HepG2 (cell line): ENCODE measurements at regions not wholly inside any gene's neighbourhood (a gene's known extent, or its start where the extent isn't known, plus 50 kb on each side); places are given as distances from the start of the nearest gene placed in this dataset.

ENCODE experiments used
- ATAC-seq: fragments of 200-7000 bp; cut with Tn5 transposase; 3 replicates; pipeline ENCODE4 v1.9.1; 2020; ENCODE audit warnings: mild to moderate bottlenecking, moderate library complexity
- BruUV-seq: library from RNA; stranded (reverse); fragments of 400-500 nt; replicated peaks from 2 replicates; lab custom pipeline; 2021; lab: Mats Ljungman, UMichigan
- CTCF ChIA-PET: fragments of 300-600 bp; formaldehyde crosslinking; extraction: SDS; loops from one replicate; lab custom pipeline; 2021; ENCODE audit warnings: low total read pairs, inconsistent platforms, low intra/inter-chr PET ratio; lab: Yijun Ruan, JAX
- POLR2A ChIA-PET: fragments of 350-600 bp; sonication (Branson Sonifier 250); formaldehyde crosslinking; loops from one replicate; lab custom pipeline; 2020; ENCODE audit warnings: antibody characterized with exemption, inconsistent platforms; lab: Yijun Ruan, JAX
- DNase-seq: peaks from one replicate; pipeline ENCODE4 v3.0.0-alpha.2; 2015; ENCODE audit warnings: low spot score
- FAIRE-seq: peaks from 3 replicates; lab custom pipeline; 2011; peaks lifted over from hg19 to GRCh38; lab: Jason Lieb, UNC
- H2AFZ ChIP-seq: one replicate; pipeline ENCODE4 v1.6.1; 2011; ENCODE audit warnings: low read length, inconsistent platforms
- H3K27ac ChIP-seq: fragments of 300-600 bp; 3 replicates; pipeline ENCODE4 v1.8.0; 2011; ENCODE audit warnings: mixed run types, mild to moderate bottlenecking, mixed read lengths, low read length, inconsistent platforms; ENCODE audit not compliant: insufficient read depth; ENCODE audit errors: extremely low read length
- H3K27me3 ChIP-seq, 2 experiments: fragments of 200-600 bp in 1 of 2; 2 replicates in 1 of 2; 3 replicates in 1 of 2; pipeline versions ENCODE4 v1.6.0 to v1.8.0; 2011; ENCODE audit warnings: low read length in 2 of 2, mild to moderate bottlenecking in 2 of 2, moderate library complexity in 2 of 2, inconsistent platforms in 1 of 2; ENCODE audit not compliant: insufficient read depth in 2 of 2, control insufficient read depth in 1 of 2
- H3K36me3 ChIP-seq, 2 experiments: fragments of 200-600 bp in 1 of 2; replicated peaks in 1 of 2; 2 replicates in 1 of 2; 3 replicates in 1 of 2; pipeline versions ENCODE4 v1.5.1 to v1.8.0; 2011; ENCODE audit warnings: low read length in 2 of 2, inconsistent platforms in 1 of 2; ENCODE audit not compliant: insufficient read depth in 2 of 2, control insufficient read depth in 1 of 2
- H3K4me1 ChIP-seq: 2 replicates; pipeline ENCODE4 v1.5.1; 2012; ENCODE audit warnings: low read length, inconsistent platforms; ENCODE audit not compliant: insufficient read depth
- H3K4me2 ChIP-seq: 2 replicates; pipeline ENCODE4 v1.6.0; 2011; ENCODE audit warnings: low read depth, low read length, inconsistent platforms
- H3K4me3 ChIP-seq, 3 experiments: fragments of 200-600 bp in 1 of 3; sonication (generic), shearing (Covaris generic) in 1 of 3; replicated peaks in 1 of 3; 2 replicates each; pipeline ENCODE4 v1.5.1; 2011 to 2016; ENCODE audit warnings: low read length in 3 of 3, inconsistent platforms in 2 of 3, low read depth in 2 of 3, mild to moderate bottlenecking in 2 of 3, control low read depth in 1 of 3, mixed read lengths in 1 of 3; ENCODE audit not compliant: insufficient read depth in 1 of 3
- H3K79me2 ChIP-seq: one replicate; pipeline ENCODE4 v1.6.1; 2011; ENCODE audit warnings: low read length, inconsistent platforms; ENCODE audit not compliant: insufficient read depth
- H3K9ac ChIP-seq: 2 replicates; pipeline ENCODE4 v1.6.0; 2011; ENCODE audit warnings: mild to moderate bottlenecking, low read depth, low read length, inconsistent platforms; ENCODE audit not compliant: insufficient read depth
- H3K9me3 ChIP-seq: 2 replicates; pipeline ENCODE4 v1.5.1; 2012; ENCODE audit warnings: mild to moderate bottlenecking, low read length
- H4K20me1 ChIP-seq: 2 replicates; pipeline ENCODE4 v1.6.0; 2011; ENCODE audit warnings: inconsistent platforms, mild to moderate bottlenecking, low read length, moderate library complexity; ENCODE audit not compliant: insufficient read depth
- CCAR2 ChIP-seq: fragments of 200-400 bp; formaldehyde crosslinking; optimal IDR thresholded peaks from 2 replicates; pipeline ENCODE3; 2018; ENCODE audit warnings: low read depth, mild to moderate bottlenecking, low read length, moderate library complexity
- CREB1 ChIP-seq, 2 experiments: fragments of 450-650 bp in 1 of 2; IDR thresholded peaks; 2 replicates each; pipeline ENCODE4 v1.6.1; 2016 to 2017; ENCODE audit warnings: control low read depth in 1 of 2, mild to moderate bottlenecking in 1 of 2, missing compliant biosample characterization in 1 of 2, missing genetic modification characterization in 1 of 2
- NR3C1 ChIP-seq: sonication (generic); formaldehyde crosslinking; IDR thresholded peaks from 2 replicates; pipeline ENCODE4 v1.4.0; 2020; ENCODE audit warnings: missing genetic modification reagents
- RXRA ChIP-seq: sonication (generic); formaldehyde crosslinking; IDR thresholded peaks from 2 replicates; pipeline ENCODE4 v1.5.1; 2020; ENCODE audit warnings: missing genetic modification reagents
- SP4 ChIP-seq: sonication (generic); formaldehyde crosslinking; IDR thresholded peaks from 2 replicates; pipeline ENCODE4 v1.8.1; 2023; ENCODE audit warnings: mild to moderate bottlenecking, missing genetic modification reagents
- ZBTB21 ChIP-seq: sonication (generic); formaldehyde crosslinking; IDR thresholded peaks from 2 replicates; pipeline ENCODE4 v1.4.0; 2020; ENCODE audit warnings: missing genetic modification reagents
- ZNF24 ChIP-seq: fragments of 450-650 bp; IDR thresholded peaks from 2 replicates; pipeline ENCODE4 v1.6.1; 2017; ENCODE audit warnings: antibody characterized with exemption, mild to moderate bottlenecking
- ZNF652 ChIP-seq: IDR thresholded peaks from 2 replicates; pipeline ENCODE4 v1.6.1; 2016; ENCODE audit warnings: low read depth, borderline replicate concordance
- WGBS: methylation state at CpG from one replicate; pipeline ENCODE4 v1.1.6; 2017; ENCODE audit warnings: low lambda C conversion rate; 5-methylcytosine and 5-hydroxymethylcytosine counted together
- in situ Hi-C: cut with HindIII; loops from 2 replicates; pipeline ENCODE4 v1.10.0; 2017; ENCODE audit warnings: low pct_unique_long_range_greater_than_20kb; ENCODE audit not compliant: extremely low pct_ligation_motif_present
- intact Hi-C: fragments of 100-400 bp; cut with micrococcal nuclease; formaldehyde crosslinking; loops from one replicate; pipeline ENCODE4 v1.10.0; 2022; ENCODE audit not compliant: unreplicated experiment
- TF ChIP-seq, protein P1 (sequence below): sonication (generic); formaldehyde crosslinking; IDR thresholded peaks from 2 replicates; pipeline ENCODE4 v1.8.0; 2022; ENCODE audit warnings: mild to moderate bottlenecking, missing genetic modification reagents, moderate library complexity

DNA sequence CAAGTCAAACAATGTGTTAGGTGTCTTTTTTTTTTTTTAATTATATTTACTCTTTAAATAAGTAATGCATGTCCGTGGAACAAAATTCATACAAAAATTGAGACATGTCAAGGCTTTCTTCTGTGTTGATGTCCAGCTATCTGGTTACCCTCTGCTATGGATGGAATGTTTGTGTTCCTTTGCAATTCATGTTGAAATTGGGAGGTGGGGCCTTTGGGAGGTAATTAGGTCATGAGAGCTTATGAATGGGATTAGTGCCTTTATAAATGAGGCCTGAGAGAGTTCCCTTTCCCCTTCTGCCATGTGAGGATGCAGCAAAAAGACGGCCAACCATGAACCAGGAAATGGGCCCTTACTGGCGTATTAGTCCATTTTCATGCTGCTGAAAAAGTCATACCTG lies 83.1 kb upstream of the KCNG1 start (continued):
- TF ChIP-seq RXRA (no peak), CCAR2 (no peak), NR3C1 (CRISPR knock-in tag) (no peak)

DNA sequence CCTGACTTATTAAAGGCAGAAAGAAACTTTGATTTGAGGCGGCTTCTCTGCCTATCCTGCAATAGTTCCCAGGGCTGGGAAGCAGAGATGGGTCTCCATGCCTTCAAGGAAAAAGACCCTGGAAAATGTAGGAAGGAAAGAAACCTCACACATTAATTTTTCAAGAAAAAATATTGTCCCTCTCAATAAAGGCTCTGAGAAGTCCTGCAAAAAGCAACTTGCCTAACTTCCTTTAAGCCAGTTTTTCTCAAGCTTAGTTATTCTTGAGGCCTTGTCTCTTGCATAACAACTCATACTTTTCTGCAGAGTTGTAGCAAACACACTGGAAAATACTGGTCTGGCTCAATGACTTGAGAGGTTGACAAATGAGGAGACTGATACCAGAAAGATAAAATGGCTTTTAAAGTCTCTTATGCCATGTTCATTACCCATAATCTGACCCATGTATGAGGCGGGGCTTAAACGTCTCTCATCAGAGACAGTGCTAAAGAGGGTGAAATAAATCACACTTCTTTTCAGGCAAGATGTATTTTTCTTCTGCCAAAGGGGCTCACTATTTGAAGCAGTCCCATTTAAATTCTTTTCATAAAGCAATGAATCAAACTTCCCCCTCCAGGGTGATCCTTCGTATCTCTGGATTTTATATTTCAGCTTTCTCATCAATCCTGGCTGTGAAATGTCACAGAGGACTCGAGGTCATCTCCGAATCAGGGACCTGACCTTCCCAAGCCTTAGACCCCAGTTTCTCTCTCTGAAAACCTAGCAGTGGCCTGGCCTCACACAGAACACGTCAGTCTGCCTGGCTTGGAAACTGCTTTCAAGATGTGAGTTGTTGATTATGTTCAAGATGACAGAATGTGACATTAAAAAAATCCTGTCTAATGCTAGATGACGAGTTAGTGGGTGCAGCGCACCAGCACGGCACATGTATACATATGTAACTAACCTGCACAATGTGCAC lies 82.3 kb upstream of the KCNG1 start:
- Histone ChIP-seq H2AFZ (no peak overlapping the region), H3K27ac (no peak overlapping the region), H3K36me3 (no peaks in the 10 kb centered on the region), H4K20me1 (no peaks in the 10 kb centered on the region), H3K4me1 (no peaks in the 10 kb centered on the region), H3K4me2 (no peak overlapping the region), H3K9me3 (no peaks in the 10 kb centered on the region), H3K4me3 (no peak overlapping the region), H3K27me3 (peaks cover 3 to 51% of the 10 kb centered on the region in 2 experiments; a peak in 4 of 5 replicates), H3K9ac (no peak overlapping the region), H3K79me2 (no peaks in the 10 kb centered on the region)
- in situ Hi-C loops (no loop called here), intact Hi-C loops (no loop called here)
- no peak for TF ChIP-seq ZBTB21
- no peak for TF ChIP-seq ZNF24
- peak; percentile 29; the same call in 1 of the 2 replicates for TF ChIP-seq CREB1 (IDR thresholded peaks at IDR 0.05)
- TF ChIP-seq CREB1 (CRISPR knock-in tag; IDR thresholded peaks at IDR 0.05): no peak
- WGBS: 16% methylated on average over 10 of the region's 10 CpGs
- CTCF ChIA-PET: no interaction called here
- FAIRE-seq (no peak), DNase-seq (no peak), ATAC-seq (no peak)
- POLR2A ChIA-PET: no interaction called here
- no TSS peak for BruUV-seq

DNA sequence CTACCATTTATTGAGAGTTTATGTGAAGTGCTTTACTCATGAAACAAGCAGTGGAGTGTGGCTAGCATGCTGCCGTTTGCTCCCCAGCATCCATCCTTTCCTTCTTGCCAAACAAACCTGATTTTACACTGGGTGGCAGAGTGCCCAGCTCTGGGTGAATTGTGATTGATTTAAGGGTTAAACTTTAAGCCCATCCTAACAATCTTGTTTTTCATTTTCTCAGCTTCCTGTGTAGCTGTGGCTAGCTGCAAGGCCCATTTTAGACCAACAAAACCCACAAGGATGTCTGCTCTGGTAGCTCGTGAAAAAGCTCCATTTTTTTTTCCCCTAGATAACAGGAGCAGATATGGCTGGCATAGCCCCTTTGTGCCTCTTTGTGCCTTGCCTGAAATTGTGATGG lies 77.7 kb upstream of the KCNG1 start:
- CTCF ChIA-PET: no interaction called here
- no peak for ATAC-seq
- BruUV-seq: no TSS peak
- Histone ChIP-seq H2AFZ (no peak overlapping the region), H3K9me3 (no peaks in the 10 kb centered on the region), H3K79me2 (no peaks in the 10 kb centered on the region), H3K9ac (no peak overlapping the region), H3K4me1 (no peaks in the 10 kb centered on the region), H3K4me3 (no peak overlapping the region), H3K27ac (no peak overlapping the region), H3K36me3 (no peaks in the 10 kb centered on the region), H3K4me2 (no peak overlapping the region)
- no peak for DNase-seq
- intact Hi-C loops (no loop called here), in situ Hi-C loops (no loop called here)
- WGBS: 0% methylated on average over 2 of the region's 2 CpGs
- POLR2A ChIA-PET: no interaction called here
- no peak for FAIRE-seq
- TF ChIP-seq SP4: no peak
- TF ChIP-seq, protein P1, sequence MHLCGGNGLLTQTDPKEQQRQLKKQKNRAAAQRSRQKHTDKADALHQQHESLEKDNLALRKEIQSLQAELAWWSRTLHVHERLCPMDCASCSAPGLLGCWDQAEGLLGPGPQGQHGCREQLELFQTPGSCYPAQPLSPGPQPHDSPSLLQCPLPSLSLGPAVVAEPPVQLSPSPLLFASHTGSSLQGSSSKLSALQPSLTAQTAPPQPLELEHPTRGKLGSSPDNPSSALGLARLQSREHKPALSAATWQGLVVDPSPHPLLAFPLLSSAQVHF: no peak
- peak; percentile 46; the same call in 1 of the 2 replicates for TF ChIP-seq ZNF652 (CRISPR knock-in tag)
- TF ChIP-seq, all 625 proteins: peak for 1
- Histone ChIP-seq H3K27me3 (peaks cover 2 to 29% of the 10 kb centered on the region in 2 experiments; a peak in 1 of 5 replicates), H4K20me1 (no peaks in the 10 kb centered on the region)
